ENCODE measurements at regions not wholly inside any gene's neighbourhood (a gene's known extent, or its start where the extent isn't known, plus 50 kb on each side); places are given as distances from the start of the nearest gene placed in this dataset.

DNA sequence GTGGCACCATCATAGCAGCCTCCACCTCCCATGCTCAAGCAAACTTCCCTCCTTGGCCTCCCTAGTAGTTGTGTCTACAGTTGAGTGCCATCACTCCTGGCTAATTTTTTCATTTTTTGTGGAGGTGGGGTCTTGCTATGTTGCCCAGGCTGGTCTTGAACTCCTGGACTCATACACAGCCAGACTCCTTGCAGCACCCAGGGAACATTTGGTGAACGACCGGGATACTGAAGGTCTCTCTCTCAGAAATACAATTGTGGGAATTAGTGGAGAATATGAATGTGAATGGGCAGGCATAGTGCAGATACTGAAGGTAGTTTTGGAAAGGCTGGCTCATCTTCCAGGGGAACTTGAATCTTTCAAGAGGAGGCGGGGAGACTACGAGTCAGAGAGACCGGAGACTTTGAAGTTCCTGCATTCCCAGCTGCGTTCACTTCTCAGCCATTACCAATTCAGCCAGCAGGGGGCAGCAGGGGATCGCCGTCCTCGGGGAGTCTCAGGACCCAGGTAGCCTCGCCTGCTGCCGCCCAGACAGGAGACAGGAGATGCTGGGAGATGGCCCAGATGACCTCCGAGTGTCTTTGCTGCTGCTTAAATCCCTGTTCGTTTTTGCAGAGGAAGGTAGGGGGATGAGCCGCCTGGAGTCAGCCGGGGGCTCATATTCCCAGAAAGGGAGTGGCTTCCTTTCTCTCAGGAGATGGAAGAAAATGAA lies 68.6 kb downstream of the HAPSTR1 start:
- DNase-seq (ENCODE audit: low read depth, low spot score) = peak; percentile 39
- ChIA-PET POLR2A (interaction anchor here (0.6 kb wide), 1 partner anchor 1137 kb away, joined by 3 read pairs; no protein-coding TSS in a partner anchor), CTCF (interaction anchor here (0.5 kb wide), 1 partner anchor 190 kb away, joined by 3 read pairs; no protein-coding TSS in a partner anchor)
- no peaks in the 10 kb centered on the region for H3K4me1 ChIP-seq (ENCODE audit: control insufficient read depth, insufficient read depth, low read length)
- in situ Hi-C loops (cut with HindIII; ENCODE audit: low pct_unique_long_range_greater_than_20kb, low sequenced_read_pairs) (no loop called here), intact Hi-C loops (cut with micrococcal nuclease; ENCODE audit: unreplicated experiment) (no loop called here)
- no peaks in the 10 kb centered on the region for H3K36me3 ChIP-seq (ENCODE audit: control insufficient read depth, insufficient read depth, low read length)
- H3K27ac ChIP-seq (ENCODE audit: low read length) = no peak overlapping the region
- H3K27me3 ChIP-seq (ENCODE audit: control insufficient read depth, insufficient read depth, low read length) = no peaks in the 10 kb centered on the region
- BruUV-seq (replicated peaks) = no TSS peak
- peak; percentile 98 for ATAC-seq
- 0 out of 4 replicates have a peak overlapping the region, but pooled peaks of 1 of the 2 experiments have one; percentile 1 for H3K4me3 ChIP-seq (ENCODE audit: low read depth in 2 of 2, low read length in 2 of 2)
- TF ChIP-seq, protein P1, sequence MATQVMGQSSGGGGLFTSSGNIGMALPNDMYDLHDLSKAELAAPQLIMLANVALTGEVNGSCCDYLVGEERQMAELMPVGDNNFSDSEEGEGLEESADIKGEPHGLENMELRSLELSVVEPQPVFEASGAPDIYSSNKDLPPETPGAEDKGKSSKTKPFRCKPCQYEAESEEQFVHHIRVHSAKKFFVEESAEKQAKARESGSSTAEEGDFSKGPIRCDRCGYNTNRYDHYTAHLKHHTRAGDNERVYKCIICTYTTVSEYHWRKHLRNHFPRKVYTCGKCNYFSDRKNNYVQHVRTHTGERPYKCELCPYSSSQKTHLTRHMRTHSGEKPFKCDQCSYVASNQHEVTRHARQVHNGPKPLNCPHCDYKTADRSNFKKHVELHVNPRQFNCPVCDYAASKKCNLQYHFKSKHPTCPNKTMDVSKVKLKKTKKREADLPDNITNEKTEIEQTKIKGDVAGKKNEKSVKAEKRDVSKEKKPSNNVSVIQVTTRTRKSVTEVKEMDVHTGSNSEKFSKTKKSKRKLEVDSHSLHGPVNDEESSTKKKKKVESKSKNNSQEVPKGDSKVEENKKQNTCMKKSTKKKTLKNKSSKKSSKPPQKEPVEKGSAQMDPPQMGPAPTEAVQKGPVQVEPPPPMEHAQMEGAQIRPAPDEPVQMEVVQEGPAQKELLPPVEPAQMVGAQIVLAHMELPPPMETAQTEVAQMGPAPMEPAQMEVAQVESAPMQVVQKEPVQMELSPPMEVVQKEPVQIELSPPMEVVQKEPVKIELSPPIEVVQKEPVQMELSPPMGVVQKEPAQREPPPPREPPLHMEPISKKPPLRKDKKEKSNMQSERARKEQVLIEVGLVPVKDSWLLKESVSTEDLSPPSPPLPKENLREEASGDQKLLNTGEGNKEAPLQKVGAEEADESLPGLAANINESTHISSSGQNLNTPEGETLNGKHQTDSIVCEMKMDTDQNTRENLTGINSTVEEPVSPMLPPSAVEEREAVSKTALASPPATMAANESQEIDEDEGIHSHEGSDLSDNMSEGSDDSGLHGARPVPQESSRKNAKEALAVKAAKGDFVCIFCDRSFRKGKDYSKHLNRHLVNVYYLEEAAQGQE (IDR thresholded peaks at IDR 0.05; ENCODE audit: insufficient read depth in 1 of 2, low read depth in 2 of 2, low read length in 1 of 2) = no peak
- TF ChIP-seq, protein P2, sequence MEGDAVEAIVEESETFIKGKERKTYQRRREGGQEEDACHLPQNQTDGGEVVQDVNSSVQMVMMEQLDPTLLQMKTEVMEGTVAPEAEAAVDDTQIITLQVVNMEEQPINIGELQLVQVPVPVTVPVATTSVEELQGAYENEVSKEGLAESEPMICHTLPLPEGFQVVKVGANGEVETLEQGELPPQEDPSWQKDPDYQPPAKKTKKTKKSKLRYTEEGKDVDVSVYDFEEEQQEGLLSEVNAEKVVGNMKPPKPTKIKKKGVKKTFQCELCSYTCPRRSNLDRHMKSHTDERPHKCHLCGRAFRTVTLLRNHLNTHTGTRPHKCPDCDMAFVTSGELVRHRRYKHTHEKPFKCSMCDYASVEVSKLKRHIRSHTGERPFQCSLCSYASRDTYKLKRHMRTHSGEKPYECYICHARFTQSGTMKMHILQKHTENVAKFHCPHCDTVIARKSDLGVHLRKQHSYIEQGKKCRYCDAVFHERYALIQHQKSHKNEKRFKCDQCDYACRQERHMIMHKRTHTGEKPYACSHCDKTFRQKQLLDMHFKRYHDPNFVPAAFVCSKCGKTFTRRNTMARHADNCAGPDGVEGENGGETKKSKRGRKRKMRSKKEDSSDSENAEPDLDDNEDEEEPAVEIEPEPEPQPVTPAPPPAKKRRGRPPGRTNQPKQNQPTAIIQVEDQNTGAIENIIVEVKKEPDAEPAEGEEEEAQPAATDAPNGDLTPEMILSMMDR (IDR thresholded peaks at IDR 0.05) = peak; percentile 90
- TF ChIP-seq TCF7L2 (IDR thresholded peaks at IDR 0.05; ENCODE audit: low read depth, low read length) = peak; percentile 96
- H3K9me3 ChIP-seq (ENCODE audit: control insufficient read depth, insufficient read depth, low read depth, low read length) = no peaks in the 10 kb centered on the region

DNA sequence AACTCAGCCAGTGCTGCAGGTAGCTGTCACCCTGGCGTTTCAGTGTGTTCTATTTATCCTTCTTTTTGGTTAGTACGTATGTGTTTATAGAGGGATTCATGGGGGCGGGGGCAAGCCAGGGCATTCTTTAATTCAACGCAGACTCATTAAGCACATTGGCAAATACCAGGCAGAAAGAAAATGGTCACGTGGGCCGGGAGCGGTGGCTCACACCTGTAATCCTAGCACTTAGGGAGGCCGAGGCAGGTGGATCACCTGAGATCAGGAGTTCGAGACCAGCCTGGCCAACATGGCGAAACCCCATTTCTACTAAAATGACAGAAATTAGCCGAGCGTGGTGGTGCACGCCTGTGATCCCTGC lies 69.1 kb downstream of the HAPSTR1 start:
- BruUV-seq (replicated peaks) = no TSS peak
- ATAC-seq (no peak; the same call in 1 of the 2 replicates), DNase-seq (ENCODE audit: low read depth, low spot score) (no peak)
- no peaks in the 10 kb centered on the region for H3K27me3 ChIP-seq (ENCODE audit: control insufficient read depth, insufficient read depth, low read length)
- CTCF ChIA-PET = interaction anchor here (0.5 kb wide), 1 partner anchor 189 kb away, joined by 3 read pairs; no protein-coding TSS in a partner anchor
- no peak for TF ChIP-seq TCF7L2 (IDR thresholded peaks at IDR 0.05; ENCODE audit: low read depth, low read length)
- TF ChIP-seq, protein P1 (IDR thresholded peaks at IDR 0.05; ENCODE audit: insufficient read depth in 1 of 2, low read depth in 2 of 2, low read length in 1 of 2) = no peak
- no peak for TF ChIP-seq POLR2AphosphoS5 (IDR thresholded peaks at IDR 0.05; ENCODE audit: low read depth, low read length)
- no peak for TF ChIP-seq SIN3A (IDR thresholded peaks at IDR 0.05; ENCODE audit: borderline replicate concordance, insufficient read depth, low read depth, low read length)
- TF ChIP-seq, protein P2 (IDR thresholded peaks at IDR 0.05) = no peak
- no peak overlapping the region for H3K27ac ChIP-seq (ENCODE audit: low read length)
- H3K4me3 ChIP-seq (ENCODE audit: low read depth in 2 of 2, low read length in 2 of 2) = no peak overlapping the region
- POLR2A ChIA-PET = interaction anchor here (0.6 kb wide), 1 partner anchor 1136 kb away, joined by 3 read pairs; no protein-coding TSS in a partner anchor
- H3K36me3 ChIP-seq (ENCODE audit: control insufficient read depth, insufficient read depth, low read length) = no peaks in the 10 kb centered on the region
- H3K9me3 ChIP-seq (ENCODE audit: control insufficient read depth, insufficient read depth, low read depth, low read length) = no peaks in the 10 kb centered on the region
- H3K4me1 ChIP-seq (ENCODE audit: control insufficient read depth, insufficient read depth, low read length) = no peaks in the 10 kb centered on the region
- in situ Hi-C loops (cut with HindIII; ENCODE audit: low pct_unique_long_range_greater_than_20kb, low sequenced_read_pairs) = no loop called here
- intact Hi-C loops (cut with micrococcal nuclease; ENCODE audit: unreplicated experiment) = no loop called here
